ENCODE measurements at regions not wholly inside any gene's neighbourhood (a gene's known extent, or its start where the extent isn't known, plus 50 kb on each side); places are given as distances from the start of the nearest gene placed in this dataset.

DNA sequence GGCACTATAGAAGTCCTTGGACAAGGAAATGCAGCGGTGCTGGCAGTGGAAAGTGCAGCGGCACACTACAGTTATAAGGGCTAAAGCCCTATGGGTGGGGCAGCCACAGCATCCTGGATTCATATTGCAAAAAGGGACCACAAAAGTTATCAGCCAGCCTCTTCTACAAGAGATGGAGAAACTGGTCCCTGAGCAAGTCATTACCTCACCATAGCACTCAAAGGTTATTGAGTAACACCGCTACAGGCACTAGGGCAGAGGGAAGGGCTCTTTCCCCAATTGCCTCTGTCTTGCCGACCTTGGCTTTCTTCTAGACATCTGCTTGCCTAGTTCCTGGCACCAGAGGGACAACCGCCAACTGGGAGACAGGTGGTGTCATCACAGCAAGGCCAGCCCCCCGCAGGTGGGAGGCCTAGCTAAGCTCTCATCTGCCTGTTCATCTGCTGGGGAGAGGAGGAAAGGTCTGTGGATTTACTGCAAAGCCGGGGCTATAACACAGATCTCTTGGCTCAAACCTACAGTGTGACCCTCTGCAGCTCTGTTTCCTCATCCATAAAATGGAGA, 600.0 kb downstream of the BCOR start:
- DNase-seq (ENCODE audit: low read depth in 2 of 2), result no peak

DNA sequence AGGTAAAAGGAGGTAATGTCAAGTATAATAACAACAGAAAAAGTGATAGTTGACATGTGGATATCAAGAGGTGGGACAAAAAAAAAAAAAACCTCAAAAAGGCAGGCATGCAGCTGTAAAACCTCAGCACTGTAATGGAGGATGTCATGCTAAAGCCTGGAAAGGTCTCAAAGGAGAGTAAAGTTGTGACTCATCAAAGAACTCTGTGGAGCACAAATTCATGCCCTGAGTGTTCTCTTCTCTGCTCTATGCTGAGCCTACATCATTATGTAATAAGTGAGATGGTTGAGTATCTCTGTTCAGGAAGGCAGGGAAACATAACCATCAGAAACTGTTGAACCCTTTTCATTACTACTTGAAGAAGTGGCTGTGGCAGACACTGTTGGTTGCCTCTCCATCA, 597.8 kb downstream of the BCOR start:
- no peak for DNase-seq (ENCODE audit: low read depth in 2 of 2)

DNA sequence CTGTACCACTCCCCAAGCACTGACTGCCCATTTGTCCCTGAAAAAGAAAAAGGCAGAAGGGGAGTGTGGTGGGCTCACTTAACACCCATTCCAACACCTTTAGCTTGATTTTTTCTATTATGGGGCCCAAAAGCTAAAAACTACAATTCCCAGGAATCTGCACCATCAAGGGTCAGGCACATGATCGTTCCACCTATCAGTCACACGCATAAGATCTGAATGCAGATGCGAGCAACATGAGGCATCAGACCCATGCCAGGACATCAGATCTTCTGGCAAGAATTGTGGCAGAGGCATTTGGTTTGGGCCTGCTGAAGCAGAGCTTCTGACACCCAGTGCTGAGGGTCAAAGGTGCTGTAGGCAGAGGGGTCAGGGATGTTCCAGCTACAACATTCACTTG, 595.9 kb downstream of the BCOR start:
- DNase-seq (ENCODE audit: low read depth in 2 of 2), result no peak

DNA sequence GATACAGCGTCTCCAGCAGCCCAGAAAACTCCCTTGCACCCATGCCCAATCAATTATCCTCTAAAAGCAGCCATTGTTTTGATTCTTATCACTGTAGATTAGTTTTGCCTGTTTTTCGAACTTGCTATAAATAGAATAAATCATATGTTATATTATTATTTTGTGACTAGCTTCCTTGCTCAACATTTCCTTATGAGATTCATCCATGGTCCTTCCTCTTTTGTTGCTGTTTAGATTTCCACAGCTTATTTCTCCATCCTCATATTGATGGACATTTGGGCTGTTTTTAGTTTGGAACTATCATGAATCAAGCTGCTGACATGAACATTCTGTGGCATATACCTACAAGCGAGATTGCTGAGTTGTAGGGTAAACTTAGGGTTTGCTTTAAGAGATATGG, 595.3 kb downstream of the BCOR start:
- DNase-seq (ENCODE audit: low read depth in 2 of 2), result no peak

DNA sequence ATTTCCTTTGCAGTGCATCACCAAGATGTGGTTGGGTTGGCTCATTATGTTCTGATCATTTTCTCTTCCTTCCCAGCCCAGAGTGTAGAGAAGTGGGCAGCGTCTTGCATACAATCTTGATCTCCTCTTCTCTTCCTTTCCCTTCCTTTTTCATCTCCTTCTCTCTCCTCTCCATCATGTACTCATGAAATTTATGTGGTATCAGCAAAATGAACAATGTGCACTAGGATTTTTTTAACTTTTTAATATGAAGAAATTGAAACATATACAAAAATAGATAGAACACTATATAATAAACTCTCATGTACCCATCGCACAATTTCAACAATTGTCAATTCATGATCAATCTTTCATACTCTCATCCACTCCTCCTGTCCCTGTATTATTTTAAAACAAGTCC, 593.5 kb downstream of the BCOR start:
- DNase-seq (ENCODE audit: low read depth in 2 of 2), result no peak

DNA sequence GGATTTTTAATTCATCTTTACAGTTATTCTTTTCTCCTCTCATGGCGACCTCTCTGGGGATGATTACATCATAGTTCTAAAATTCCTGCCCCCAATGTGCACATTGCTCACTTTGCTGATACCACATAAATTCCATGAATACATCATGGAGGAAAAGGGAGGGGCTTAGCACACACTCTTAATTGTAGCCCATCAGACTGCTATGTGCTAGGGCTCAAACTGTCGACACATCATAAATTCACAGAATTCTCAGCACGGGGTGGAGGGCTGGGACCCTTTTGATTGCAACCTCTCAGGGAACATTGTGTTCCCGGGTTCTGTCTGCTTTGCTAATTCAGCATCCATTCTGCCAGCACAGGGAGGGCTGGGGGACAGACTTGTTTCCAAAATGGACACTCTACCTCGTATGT, 592.9 kb downstream of the BCOR start:
- DNase-seq (ENCODE audit: low read depth in 2 of 2), result peak; percentile 51 to 54

DNA sequence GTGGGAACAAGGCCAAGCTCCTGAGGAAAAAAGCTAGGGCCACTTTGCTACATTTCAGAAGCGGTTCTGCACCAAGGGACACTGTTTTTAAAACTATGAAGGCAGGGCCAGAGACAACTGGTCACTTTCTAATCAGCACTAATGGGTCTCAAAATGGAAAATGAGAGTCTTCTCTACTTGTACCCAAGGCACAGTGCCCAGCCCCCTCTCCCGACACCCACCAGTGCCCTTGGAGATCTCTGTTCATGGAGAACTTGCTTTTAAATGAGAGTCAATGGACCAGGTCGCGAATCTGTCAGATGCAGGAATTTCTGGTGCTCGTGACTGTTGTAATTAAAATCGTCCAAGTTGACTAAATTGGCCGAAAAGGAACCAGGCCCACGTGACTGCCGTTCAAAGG, 591.6 kb downstream of the BCOR start:
- no peak for DNase-seq (ENCODE audit: low read depth in 2 of 2)

DNA sequence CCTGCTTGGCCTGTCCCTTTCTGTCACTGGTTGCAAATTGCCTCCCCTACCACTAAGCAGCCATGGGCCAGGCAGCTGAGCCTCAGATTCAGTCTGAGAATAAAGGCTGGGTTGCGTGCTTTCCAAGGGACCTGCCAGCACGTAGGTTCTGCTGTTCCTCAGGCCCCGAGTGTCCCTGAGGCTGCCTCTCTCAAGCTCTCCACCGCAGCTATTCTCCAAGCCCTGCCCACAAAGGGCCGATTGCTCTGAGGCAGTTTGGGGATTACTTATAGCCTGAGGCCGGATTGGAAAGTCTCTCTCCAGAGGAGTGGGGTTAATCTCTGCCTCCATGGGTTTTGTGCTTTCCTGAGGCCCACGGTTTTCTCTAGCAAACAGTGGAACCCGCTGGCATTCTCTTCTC, 590.7 kb downstream of the BCOR start:
- no peak for DNase-seq (ENCODE audit: low read depth in 2 of 2)

DNA sequence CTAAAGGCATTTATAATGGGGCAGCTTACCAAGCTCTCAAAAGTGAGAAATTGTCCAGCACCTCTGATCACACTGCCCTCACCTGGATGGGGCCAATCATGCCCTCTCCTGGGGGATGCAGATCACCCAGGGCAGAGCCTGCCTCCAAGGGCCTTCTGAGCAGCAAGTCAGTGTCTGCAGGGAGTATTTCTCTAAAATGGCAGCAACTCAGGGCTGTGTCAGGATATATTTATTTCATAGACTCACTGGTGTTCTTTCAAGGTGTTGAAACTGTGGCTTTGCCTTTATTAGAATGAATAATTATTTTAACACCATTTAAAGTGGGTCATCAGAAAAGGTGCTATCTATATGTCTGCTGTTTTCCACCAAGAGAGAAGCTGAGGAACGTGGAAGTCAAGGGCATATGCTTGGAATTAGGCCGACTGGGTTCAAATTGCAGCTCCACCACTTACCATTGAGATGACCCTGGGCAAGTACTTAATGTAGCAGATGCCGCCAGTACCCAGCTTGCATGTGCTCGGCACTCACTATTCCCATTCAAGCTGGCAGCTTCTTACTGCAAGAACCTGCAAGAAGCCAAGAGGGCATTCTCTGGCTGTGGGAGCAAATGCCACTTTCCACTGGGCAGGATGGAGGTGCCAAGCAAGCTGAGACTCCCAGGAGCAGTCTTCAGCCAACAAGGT, 590.0 kb downstream of the BCOR start:
- no peak for DNase-seq (ENCODE audit: low read depth in 2 of 2)

DNA sequence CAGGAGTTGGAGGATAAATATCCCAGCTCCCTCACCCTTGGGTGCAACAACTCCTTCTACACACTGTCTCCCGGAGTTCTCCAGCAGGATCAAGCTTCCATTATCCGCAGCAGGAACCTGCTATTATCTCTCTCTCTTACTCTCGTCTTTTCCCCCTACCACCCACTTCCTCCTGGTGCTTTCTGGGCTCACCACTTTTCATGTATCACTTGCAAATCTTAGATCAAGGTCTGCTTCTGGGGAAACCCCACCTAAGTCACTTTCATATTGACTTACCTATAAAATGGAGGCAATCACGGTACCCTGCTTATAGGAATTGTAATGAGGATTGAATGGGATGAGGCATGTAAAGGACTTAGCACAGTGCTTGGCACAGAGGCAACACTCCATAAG, 589.5 kb downstream of the BCOR start:
- no peak for DNase-seq (ENCODE audit: low read depth in 2 of 2)

DNA sequence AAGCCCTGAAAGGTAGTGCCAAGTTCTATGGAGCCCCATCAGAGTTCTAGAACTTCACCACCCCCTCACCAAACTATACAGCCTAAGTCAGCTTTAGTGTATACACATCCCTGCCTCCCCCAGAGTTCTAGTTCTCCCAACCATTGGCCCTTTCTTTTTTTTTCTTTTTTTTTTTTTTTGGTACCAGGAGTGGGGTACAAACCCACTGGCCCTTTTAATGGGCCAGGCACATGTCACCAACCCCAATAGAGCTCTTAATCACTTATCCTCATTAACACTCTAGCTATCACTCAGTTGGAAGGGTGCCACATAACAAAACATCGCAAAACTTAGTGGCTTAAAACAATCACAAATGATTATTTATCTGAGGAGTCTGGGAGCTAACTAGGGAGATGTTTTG, 588.6 kb downstream of the BCOR start:
- DNase-seq (ENCODE audit: low read depth in 2 of 2), result no peak

DNA sequence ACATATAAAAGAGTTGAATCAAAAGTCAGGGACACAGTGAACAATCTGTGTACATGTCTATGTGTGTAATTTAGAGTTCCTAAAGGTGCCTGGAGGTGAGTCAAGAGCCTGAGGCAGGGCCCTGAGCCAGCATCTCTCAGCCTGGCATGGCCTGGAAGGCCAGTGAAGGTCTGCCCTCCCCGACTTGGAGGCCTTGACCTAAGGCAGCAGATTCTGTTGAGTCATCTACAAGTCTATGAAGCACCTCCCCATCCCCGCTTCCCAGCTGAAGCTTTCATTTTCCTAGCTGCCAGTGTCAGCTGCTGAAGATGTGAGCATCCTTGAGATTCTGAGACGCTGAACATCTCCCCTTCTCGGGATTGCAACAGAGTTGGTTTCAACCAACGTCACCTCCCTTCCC, 583.9 kb downstream of the BCOR start:
- DNase-seq (ENCODE audit: low read depth in 2 of 2), result no peak

DNA sequence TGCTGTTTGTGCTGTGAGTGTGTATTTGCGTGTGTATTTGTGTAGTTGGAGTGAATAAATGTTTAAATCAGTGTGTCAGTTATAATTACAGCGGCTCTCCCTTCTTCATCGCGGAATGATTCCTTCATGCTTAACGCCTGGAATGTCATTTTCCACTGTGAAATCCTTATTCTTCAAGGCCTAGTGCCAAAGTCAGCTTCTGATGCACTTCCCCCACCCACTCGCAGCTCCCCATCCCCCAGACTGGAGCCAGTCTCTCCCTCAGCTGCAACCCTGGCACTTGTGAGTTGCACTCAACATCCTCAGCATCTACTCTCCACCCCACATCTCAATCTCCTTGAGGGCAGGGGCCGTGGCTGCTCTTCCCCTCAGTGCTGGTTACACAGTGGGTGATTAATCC, 583.0 kb downstream of the BCOR start:
- no peak for DNase-seq (ENCODE audit: low read depth in 2 of 2)

DNA sequence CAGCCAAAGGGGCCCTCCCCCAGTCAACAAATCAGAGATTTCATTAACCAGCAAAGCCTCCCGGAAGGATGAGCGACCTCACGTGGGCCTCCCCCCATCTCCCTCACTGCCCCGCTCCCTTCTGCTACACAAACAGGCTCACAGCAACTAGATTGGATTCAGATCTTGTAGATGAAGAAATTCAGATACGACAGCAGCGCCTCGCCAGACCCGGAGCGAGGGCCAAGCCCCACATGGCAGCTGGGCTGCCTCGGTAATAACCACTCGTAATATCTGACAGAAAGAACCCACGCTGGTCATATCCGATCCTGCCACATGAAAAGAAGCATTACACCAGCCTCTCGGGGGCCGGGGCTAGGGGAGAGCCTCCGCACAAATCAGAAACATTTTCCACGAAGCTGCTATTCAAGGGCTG, 581.3 kb downstream of the BCOR start:
- no peak for DNase-seq (ENCODE audit: low read depth in 2 of 2)

DNA sequence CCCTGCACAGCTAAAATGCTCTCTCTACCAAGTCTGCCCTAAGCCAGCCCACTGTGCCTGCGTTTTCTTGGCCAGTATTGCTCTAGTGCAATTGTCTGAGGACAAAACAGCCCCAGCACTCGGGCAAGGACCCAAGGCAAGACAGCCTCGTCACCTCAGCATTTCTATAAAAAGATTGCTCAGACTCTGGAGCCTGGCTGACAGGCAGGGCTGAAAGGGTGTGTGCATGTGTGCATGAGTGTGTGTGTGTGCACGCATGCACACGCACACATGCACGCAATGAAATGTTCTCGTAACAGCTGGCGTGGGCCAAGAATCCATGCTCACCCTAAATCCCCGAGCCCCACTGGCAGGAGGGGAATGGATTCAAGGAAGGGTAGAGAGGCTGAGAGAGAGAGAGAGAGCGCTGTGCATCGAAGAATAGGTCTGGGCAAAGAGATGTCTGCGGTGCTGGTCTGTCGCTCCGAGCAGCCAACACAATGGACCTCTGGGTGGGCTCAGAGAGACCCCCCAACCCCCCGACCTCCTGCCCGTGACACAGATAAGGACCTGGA, 579.2 kb downstream of the BCOR start:
- no peak for DNase-seq (ENCODE audit: low read depth in 2 of 2)

DNA sequence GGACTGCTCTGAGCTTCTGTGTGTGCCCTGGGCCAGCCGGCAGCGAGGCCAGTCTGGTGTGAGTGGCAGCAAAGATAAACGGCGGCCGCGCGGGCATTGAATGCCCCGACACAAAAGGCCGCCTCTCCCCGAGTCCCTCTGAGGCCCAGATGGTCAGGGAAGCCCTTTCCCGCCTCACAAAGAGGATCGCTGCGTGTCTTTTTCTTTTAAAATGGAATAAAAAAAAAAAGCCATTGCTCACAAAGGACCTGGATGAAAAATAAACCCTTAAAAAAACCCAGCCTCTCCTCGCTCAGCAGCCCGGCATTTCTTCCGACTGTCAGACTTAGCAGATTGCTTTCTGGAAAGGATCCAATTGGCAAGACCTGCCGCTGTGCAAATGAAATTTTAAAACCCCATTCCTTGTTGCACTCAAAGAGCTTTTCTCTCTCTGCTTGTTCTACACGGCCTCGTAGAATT, 578.7 kb downstream of the BCOR start:
- DNase-seq (ENCODE audit: low read depth in 2 of 2), result no peak

DNA sequence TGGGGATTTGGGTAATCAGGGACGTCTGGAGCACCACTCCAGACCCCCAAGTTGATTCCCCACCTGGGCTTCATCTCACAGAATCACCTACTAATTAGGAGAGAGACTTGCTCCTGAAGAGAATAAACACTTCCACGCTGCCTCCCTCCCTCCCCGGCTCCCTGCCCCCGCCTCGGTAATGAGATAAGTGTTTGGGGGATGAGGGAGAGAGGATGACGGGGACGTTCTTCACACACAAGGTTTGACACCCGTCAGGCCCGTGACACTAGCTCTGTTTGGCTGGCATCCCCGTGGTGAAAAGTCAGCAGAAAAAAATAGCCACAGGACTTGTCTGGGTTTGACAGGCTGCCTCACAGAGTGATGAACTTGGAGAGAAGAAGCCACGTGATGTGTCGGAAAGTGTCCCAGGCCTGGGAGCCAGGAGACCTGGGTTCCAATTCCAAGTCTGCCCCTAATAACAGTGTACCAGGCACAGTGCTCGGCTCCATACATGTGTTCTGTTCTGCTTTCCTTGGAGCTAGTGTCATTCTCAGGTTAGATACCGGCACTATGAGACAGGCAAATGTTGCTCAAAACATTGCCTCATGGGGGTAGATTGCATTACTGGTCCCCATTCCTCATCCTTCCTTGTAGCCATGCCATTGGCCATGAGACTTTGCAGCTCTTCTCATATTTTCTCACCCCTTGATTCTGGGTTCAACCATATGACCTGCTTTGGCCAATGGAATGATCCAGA, 578.0 kb downstream of the BCOR start:
- DNase-seq (ENCODE audit: low read depth in 2 of 2), result no peak

DNA sequence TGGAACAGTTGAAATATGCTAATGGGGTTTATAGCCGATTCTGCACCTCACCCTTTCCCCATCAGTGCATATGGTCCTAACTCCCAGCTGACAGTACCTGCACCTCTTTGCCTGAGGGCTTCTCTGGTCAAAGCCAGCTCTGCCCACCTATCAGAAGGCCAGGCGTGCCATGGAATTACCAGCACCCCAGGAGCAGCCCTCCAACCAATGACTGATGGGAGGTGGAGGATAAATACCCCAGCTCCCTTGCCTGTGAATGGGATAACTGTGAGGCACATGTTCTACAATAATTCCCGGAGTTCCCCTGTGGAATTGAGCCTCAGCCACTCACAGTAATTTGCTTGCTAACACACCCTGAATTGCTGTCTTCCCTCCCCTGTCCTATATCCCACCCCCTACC, 572.0 kb downstream of the BCOR start:
- no peak for DNase-seq (ENCODE audit: low read depth in 2 of 2)

DNA sequence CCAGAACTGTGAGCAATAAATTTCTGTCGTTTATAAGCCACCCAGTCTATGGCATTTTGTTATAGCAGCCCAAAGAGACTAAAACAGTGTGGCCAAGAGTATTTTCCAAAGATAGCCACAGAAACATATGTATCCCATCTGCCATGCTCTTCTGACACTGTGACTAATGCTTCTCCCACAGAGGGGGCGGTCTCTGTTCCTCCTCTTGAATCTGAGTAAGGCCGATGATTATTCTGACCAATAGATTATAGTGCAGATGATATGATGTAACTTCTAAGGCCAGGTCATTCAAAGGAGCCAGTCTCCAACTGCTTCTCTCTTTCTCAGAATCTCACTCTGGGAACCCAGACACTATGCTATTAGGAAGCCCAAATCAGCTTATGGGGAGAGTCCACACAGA, 570.7 kb downstream of the BCOR start:
- DNase-seq (ENCODE audit: low read depth in 2 of 2), result peak in 1 of 2 experiments; percentile 18

DNA sequence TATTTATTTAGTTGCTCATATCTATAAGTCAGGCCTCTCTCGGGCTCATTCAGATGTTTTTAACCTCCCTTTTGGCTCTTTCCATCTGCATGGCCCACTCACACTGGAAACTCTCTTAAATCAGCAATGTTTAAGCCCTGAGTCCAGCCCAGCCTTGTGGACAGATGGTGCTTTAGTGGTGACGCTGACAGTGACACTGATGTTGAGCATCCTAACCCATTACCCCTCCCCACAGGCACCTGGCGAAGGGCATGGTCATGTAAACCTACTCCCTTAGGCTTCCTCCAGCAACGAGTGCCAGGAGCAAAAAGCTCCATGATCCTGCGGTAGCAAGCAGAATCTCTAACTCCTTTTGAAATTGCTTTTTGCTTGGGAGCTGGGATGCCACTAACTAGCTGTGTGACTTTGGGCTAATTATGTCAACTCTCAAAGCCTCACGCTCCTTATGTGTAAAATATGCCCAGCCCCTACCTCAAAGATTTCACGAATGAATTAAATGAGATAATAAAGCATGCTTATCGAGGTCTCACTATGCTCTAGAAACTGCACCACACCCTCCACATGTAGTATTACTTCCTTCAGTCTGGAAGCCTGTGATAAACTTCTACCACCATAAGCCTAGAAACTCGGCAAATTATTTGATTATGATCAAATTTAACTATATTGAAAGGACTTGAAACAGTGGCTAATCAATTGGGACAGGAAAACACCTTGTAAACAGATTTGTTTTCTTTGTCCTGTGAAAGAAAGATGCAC, 569.4 kb downstream of the BCOR start:
- DNase-seq (ENCODE audit: low read depth in 2 of 2), result no peak

DNA sequence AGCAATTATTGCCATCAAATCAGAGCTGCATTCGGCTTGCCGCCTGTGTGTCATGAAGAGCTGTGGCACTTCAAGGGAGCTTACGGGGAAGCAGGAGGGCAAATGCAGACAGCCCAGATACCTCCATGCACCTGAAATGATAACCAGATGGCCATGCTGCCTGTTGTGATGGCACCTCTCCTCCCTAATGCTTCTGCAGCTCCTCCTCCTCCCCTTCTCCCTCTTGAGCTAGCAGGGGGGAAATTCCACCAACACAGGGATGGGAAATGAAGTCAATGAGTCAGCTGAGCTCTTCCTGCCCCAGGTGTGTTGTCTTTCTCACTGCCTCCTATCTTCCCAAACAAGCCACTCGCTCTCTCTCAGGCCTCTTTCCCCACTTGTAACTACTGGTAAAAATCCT, 565.0 kb downstream of the BCOR start:
- no peak for DNase-seq (ENCODE audit: low read depth in 2 of 2)

DNA sequence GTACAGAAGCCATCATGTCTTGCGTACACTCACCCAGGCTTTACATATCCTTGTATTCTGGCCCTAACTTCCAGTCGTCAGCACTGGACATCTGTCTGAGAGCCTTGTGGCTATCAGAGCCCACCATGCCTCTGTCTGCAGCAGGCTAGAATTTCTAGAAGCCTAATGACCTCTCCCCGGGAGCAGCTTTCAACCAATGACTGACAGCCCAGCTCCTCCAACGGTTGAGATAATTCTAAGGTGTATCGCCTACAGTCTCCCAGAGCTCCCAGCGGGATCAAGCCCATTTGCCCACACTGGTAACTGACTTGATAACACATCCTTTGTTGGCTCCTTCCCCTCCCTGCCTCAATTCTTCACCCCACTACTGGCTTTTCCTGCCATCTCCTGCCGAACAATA, 562.8 kb downstream of the BCOR start:
- DNase-seq (ENCODE audit: low read depth in 2 of 2), result no peak
